Neural cell (in vitro differentiated cells): ENCODE measurements at regions not wholly inside any gene's neighbourhood (a gene's known extent, or its start where the extent isn't known, plus 50 kb on each side); places are given as distances from the start of the nearest gene placed in this dataset.

ENCODE experiments used
- EP300 ChIP-seq: fragments of 450-650 bp; conservative IDR thresholded peaks from 2 replicates; pipeline ENCODE4 v1.6.1; 2014; ENCODE audit warnings: antibody characterized with exemption, mild to moderate bottlenecking, moderate library complexity; ENCODE audit not compliant: poor library complexity, severe bottlenecking
- POLR2AphosphoS5 ChIP-seq: IDR thresholded peaks from 2 replicates; pipeline ENCODE4 v1.6.1; 2012
- TAF1 ChIP-seq: IDR thresholded peaks from 2 replicates; pipeline ENCODE4 v1.6.1; 2012; ENCODE audit warnings: low read depth
- TF ChIP-seq, protein P1 (sequence below): fragments of 450-650 bp; IDR thresholded peaks from 2 replicates; pipeline ENCODE4 v1.5.1; 2014; ENCODE audit warnings: antibody characterized with exemption, mild to moderate bottlenecking, moderate library complexity; ENCODE audit not compliant: poor library complexity, severe bottlenecking
- TF ChIP-seq, protein P2 (sequence below): IDR thresholded peaks from 2 replicates; pipeline ENCODE4 v1.6.1; 2012; ENCODE audit warnings: borderline replicate concordance

DNA sequence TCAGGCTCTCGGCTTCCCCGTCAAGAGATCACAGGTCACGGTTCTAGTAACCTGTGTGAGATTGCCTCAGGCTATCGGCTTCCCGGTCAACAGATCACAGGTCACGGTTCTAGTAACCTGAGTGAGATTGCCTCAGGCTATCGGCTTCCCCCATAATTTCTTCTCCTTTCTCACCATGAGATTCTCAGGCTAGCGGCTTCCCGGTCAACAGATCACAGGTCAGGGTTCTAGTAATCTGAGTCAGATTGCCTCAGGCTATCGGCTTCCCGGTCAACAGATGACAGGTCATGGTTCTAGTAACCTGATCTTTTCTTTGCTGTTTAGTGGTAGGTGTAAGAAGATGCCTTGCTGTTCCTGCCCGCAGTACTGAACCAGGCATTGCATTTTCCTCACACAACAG, 418.2 kb upstream of the ZNF717 start:
- TF ChIP-seq, protein P1, sequence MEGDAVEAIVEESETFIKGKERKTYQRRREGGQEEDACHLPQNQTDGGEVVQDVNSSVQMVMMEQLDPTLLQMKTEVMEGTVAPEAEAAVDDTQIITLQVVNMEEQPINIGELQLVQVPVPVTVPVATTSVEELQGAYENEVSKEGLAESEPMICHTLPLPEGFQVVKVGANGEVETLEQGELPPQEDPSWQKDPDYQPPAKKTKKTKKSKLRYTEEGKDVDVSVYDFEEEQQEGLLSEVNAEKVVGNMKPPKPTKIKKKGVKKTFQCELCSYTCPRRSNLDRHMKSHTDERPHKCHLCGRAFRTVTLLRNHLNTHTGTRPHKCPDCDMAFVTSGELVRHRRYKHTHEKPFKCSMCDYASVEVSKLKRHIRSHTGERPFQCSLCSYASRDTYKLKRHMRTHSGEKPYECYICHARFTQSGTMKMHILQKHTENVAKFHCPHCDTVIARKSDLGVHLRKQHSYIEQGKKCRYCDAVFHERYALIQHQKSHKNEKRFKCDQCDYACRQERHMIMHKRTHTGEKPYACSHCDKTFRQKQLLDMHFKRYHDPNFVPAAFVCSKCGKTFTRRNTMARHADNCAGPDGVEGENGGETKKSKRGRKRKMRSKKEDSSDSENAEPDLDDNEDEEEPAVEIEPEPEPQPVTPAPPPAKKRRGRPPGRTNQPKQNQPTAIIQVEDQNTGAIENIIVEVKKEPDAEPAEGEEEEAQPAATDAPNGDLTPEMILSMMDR: no peak
- TF ChIP-seq, protein P2, sequence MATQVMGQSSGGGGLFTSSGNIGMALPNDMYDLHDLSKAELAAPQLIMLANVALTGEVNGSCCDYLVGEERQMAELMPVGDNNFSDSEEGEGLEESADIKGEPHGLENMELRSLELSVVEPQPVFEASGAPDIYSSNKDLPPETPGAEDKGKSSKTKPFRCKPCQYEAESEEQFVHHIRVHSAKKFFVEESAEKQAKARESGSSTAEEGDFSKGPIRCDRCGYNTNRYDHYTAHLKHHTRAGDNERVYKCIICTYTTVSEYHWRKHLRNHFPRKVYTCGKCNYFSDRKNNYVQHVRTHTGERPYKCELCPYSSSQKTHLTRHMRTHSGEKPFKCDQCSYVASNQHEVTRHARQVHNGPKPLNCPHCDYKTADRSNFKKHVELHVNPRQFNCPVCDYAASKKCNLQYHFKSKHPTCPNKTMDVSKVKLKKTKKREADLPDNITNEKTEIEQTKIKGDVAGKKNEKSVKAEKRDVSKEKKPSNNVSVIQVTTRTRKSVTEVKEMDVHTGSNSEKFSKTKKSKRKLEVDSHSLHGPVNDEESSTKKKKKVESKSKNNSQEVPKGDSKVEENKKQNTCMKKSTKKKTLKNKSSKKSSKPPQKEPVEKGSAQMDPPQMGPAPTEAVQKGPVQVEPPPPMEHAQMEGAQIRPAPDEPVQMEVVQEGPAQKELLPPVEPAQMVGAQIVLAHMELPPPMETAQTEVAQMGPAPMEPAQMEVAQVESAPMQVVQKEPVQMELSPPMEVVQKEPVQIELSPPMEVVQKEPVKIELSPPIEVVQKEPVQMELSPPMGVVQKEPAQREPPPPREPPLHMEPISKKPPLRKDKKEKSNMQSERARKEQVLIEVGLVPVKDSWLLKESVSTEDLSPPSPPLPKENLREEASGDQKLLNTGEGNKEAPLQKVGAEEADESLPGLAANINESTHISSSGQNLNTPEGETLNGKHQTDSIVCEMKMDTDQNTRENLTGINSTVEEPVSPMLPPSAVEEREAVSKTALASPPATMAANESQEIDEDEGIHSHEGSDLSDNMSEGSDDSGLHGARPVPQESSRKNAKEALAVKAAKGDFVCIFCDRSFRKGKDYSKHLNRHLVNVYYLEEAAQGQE: no peak
- TF ChIP-seq POLR2AphosphoS5: no peak
- TF ChIP-seq TAF1: no peak
- TF ChIP-seq EP300: no peak
